H1 (cell line): ENCODE measurements at regions not wholly inside any gene's neighbourhood (a gene's known extent, or its start where the extent isn't known, plus 50 kb on each side); places are given as distances from the start of the nearest gene placed in this dataset.

Experiments used
- CTCF ChIA-PET: fragments of 300-600 bp; sonication (Branson Sonifier 250); formaldehyde crosslinking; loops from one replicate; lab custom pipeline; 2021; ENCODE audit not compliant: partially characterized antibody; lab: Charles Lee
- POLR2A ChIA-PET: fragments of 300-600 bp; sonication (Branson Sonifier 250); formaldehyde crosslinking; loops from one replicate; lab custom pipeline; 2021; ENCODE audit warnings: inconsistent platforms; ENCODE audit not compliant: partially characterized antibody; lab: Charles Lee
- DNase-seq, 2 experiments: peaks; one replicate each; pipeline versions ENCODE4 v3.0.0 to v3.0.0-alpha.2; 2010 to 2022; ENCODE audit warnings: low spot score in 2 of 2, low read depth in 1 of 2, mixed read lengths in 1 of 2
- FAIRE-seq: peaks from 2 replicates; lab custom pipeline; 2011; peaks lifted over from hg19 to GRCh38; lab: Jason Lieb, UNC
- H2AFZ ChIP-seq: 2 replicates; pipeline ENCODE4 v1.8.1; 2012; ENCODE audit warnings: low read length, inconsistent platforms
- H2AK5ac ChIP-seq: 2 replicates; pipeline ENCODE4 v1.6.1; 2013; ENCODE audit warnings: low read depth, low read length
- H2BK120ac ChIP-seq: replicated peaks from 2 replicates; pipeline ENCODE3; 2013; ENCODE audit warnings: low read depth, low read length, inconsistent platforms
- H2BK12ac ChIP-seq: 2 replicates; pipeline ENCODE4 v1.6.1; 2013; ENCODE audit warnings: low read depth, low read length
- H2BK15ac ChIP-seq: 2 replicates; pipeline ENCODE4 v1.6.1; 2013; ENCODE audit warnings: low read length
- H2BK20ac ChIP-seq: 2 replicates; pipeline ENCODE4 v1.6.1; 2013; ENCODE audit warnings: low read length
- H2BK5ac ChIP-seq: 2 replicates; pipeline ENCODE4 v1.6.1; 2013; ENCODE audit warnings: low read depth, low read length
- H3K14ac ChIP-seq: 2 replicates; pipeline ENCODE4 v1.6.1; 2013; ENCODE audit warnings: inconsistent platforms; ENCODE audit not compliant: insufficient read length
- H3K18ac ChIP-seq: 2 replicates; pipeline ENCODE4 v1.6.1; 2013; ENCODE audit warnings: low read length; ENCODE audit errors: extremely low read depth
- H3K23ac ChIP-seq: 2 replicates; pipeline ENCODE4 v1.6.1; 2013; ENCODE audit warnings: inconsistent platforms; ENCODE audit not compliant: insufficient read length
- H3K23me2 ChIP-seq: 2 replicates; pipeline ENCODE4 v1.6.1; 2013; ENCODE audit warnings: low read depth, low read length
- H3K27ac ChIP-seq: 2 replicates; pipeline ENCODE4 v1.6.1; 2011; ENCODE audit warnings: low read depth, low read length, inconsistent platforms
- H3K27me3 ChIP-seq, 4 experiments: replicated peaks in 1 of 4; 1 replicate in 1 of 4; 2 replicates in 3 of 4; pipeline versions ENCODE4 v1.6.1 to v1.8.1; 2011 to 2013; ENCODE audit warnings: low read length in 3 of 4, mild to moderate bottlenecking in 3 of 4, inconsistent platforms in 2 of 4, mixed read lengths in 2 of 4, moderate library complexity in 1 of 4; ENCODE audit not compliant: control insufficient read depth in 3 of 4, insufficient read depth in 3 of 4; ENCODE audit errors: extremely low read depth in 1 of 4
- H3K36me3 ChIP-seq, 4 experiments: 2 replicates each; pipeline versions ENCODE4 v1.6.1 to v1.8.1; 2011 to 2013; ENCODE audit warnings: mild to moderate bottlenecking in 4 of 4, low read length in 3 of 4, moderate library complexity in 2 of 4, control low read depth in 1 of 4, inconsistent platforms in 1 of 4; ENCODE audit not compliant: insufficient read depth in 4 of 4, control insufficient read depth in 2 of 4
- H3K4ac ChIP-seq: replicated peaks from 2 replicates; pipeline ENCODE3; 2013; ENCODE audit warnings: low read length, low read depth, mixed read lengths, inconsistent platforms; ENCODE audit not compliant: insufficient read length
- H3K4me1 ChIP-seq, 4 experiments: replicated peaks in 1 of 4; 1 replicate in 1 of 4; 2 replicates in 3 of 4; pipeline versions ENCODE4 v1.6.1 to v1.8.1; 2011 to 2013; ENCODE audit warnings: low read length in 3 of 4, inconsistent platforms in 2 of 4, mixed read lengths in 1 of 4; ENCODE audit not compliant: insufficient read depth in 4 of 4, control insufficient read depth in 3 of 4
- H3K4me2 ChIP-seq, 2 experiments: 2 replicates each; pipeline versions ENCODE4 v1.6.1 to v1.8.1; 2011 to 2013; ENCODE audit warnings: low read depth in 2 of 2, low read length in 2 of 2, control low read depth in 1 of 2, inconsistent platforms in 1 of 2, mild to moderate bottlenecking in 1 of 2; ENCODE audit not compliant: insufficient read depth in 1 of 2
- H3K4me3 ChIP-seq, 4 experiments: fragments of 200-600, 300-600 bp in 1 of 4; sonication (generic), shearing (Covaris generic), sonication (Bioruptor Twin) in 1 of 4; 2 replicates each; pipeline versions ENCODE4 v1.5.1 to v1.8.1; 2011 to 2016; ENCODE audit warnings: low read length in 4 of 4, low read depth in 3 of 4, control low read depth in 2 of 4, inconsistent platforms in 2 of 4, mild to moderate bottlenecking in 2 of 4, mixed read lengths in 1 of 4, moderate library complexity in 1 of 4; ENCODE audit not compliant: insufficient read depth in 2 of 4; ENCODE audit errors: extremely low read depth in 1 of 4
- H3K56ac ChIP-seq: replicated peaks from 2 replicates; pipeline ENCODE3; 2013; ENCODE audit warnings: low read depth, mild to moderate bottlenecking, mixed read lengths, low read length, inconsistent platforms; ENCODE audit not compliant: insufficient read length
- H3K79me1 ChIP-seq: 2 replicates; pipeline ENCODE4 v1.6.1; 2013; ENCODE audit warnings: low read depth, low read length, control low read depth
- H3K79me2 ChIP-seq, 2 experiments: 2 replicates each; pipeline versions ENCODE4 v1.6.1 to v1.8.1; 2012 to 2013; ENCODE audit warnings: low read length in 2 of 2, mild to moderate bottlenecking in 2 of 2, inconsistent platforms in 1 of 2; ENCODE audit not compliant: insufficient read depth in 2 of 2, control insufficient read depth in 1 of 2
- H3K9ac ChIP-seq, 4 experiments: replicated peaks in 1 of 4; 1 replicate in 1 of 4; 2 replicates in 3 of 4; pipeline versions ENCODE4 v1.6.1 to v1.8.1; 2011 to 2013; ENCODE audit warnings: low read depth in 3 of 4, low read length in 3 of 4, control low read depth in 2 of 4, mild to moderate bottlenecking in 2 of 4, moderate library complexity in 2 of 4, inconsistent platforms in 1 of 4; ENCODE audit errors: extremely low read depth in 1 of 4
- H3K9me3 ChIP-seq, 2 experiments: 2 replicates each; pipeline versions ENCODE4 v1.6.1 to v1.8.1; 2012 to 2013; ENCODE audit warnings: mild to moderate bottlenecking in 2 of 2, moderate library complexity in 2 of 2, control low read depth in 1 of 2, inconsistent platforms in 1 of 2, low read depth in 1 of 2, low read length in 1 of 2, mixed read lengths in 1 of 2; ENCODE audit not compliant: insufficient read depth in 2 of 2
- H4K20me1 ChIP-seq, 2 experiments: replicated peaks in 1 of 2; 2 replicates each; pipeline versions ENCODE3 to v1.8.1; 2011 to 2013; ENCODE audit warnings: inconsistent platforms in 2 of 2, low read length in 2 of 2, mild to moderate bottlenecking in 1 of 2; ENCODE audit not compliant: insufficient read depth in 2 of 2, control insufficient read depth in 1 of 2
- H4K5ac ChIP-seq: 2 replicates; pipeline ENCODE4 v1.6.1; 2013; ENCODE audit warnings: low read length, low read depth, mixed read lengths, inconsistent platforms; ENCODE audit not compliant: insufficient read length
- H4K8ac ChIP-seq: 2 replicates; pipeline ENCODE4 v1.8.0; 2013; ENCODE audit warnings: mild to moderate bottlenecking, moderate library complexity, low read length, inconsistent platforms; ENCODE audit not compliant: insufficient read depth; ENCODE audit errors: extremely low read depth
- H4K91ac ChIP-seq: replicated peaks from 2 replicates; pipeline ENCODE3; 2013; ENCODE audit warnings: low read length, mixed read lengths, inconsistent platforms; ENCODE audit not compliant: insufficient read length
- ATF2 ChIP-seq: IDR thresholded peaks from 2 replicates; pipeline ENCODE4 v1.6.1; 2012; ENCODE audit warnings: low read length, inconsistent platforms
- CBX8 ChIP-seq: fragments of 300-800, 300-1000 bp; sonication (generic); IDR thresholded peaks from 2 replicates; pipeline ENCODE4 v1.7.1; 2016; ENCODE audit warnings: low read depth, low read length, borderline replicate concordance
- EGR1 ChIP-seq: IDR thresholded peaks from 2 replicates; pipeline ENCODE4 v1.6.1; 2011; ENCODE audit warnings: low read depth, low read length, borderline replicate concordance
- EP300 ChIP-seq, 2 experiments: IDR thresholded peaks; 1 replicate in 1 of 2; 2 replicates in 1 of 2; pipeline ENCODE4 v1.6.1; 2011 to 2012; ENCODE audit warnings: low read depth in 2 of 2, low read length in 2 of 2, mild to moderate bottlenecking in 2 of 2, borderline replicate concordance in 1 of 2, inconsistent platforms in 1 of 2, moderate library complexity in 1 of 2
- JUN ChIP-seq: IDR thresholded peaks from 2 replicates; pipeline ENCODE4 v1.6.1; 2011; ENCODE audit warnings: low read depth, mild to moderate bottlenecking, improper control_type of control experiment, low read length
- JUND ChIP-seq: IDR thresholded peaks from 2 replicates; pipeline ENCODE4 v1.6.1; 2011; ENCODE audit warnings: mild to moderate bottlenecking, improper control_type of control experiment, low read length
- SIN3A ChIP-seq, 2 experiments: IDR thresholded peaks in 1 of 2; conservative IDR thresholded peaks in 1 of 2; 2 replicates each; pipeline ENCODE4 v1.6.1; 2011 to 2012; ENCODE audit warnings: low read length in 2 of 2, improper control_type of control experiment in 1 of 2, low read depth in 1 of 2, mild to moderate bottlenecking in 1 of 2
- SP4 ChIP-seq: IDR thresholded peaks from 2 replicates; pipeline ENCODE4 v1.6.1; 2012; ENCODE audit warnings: low read length, inconsistent platforms
- TAF1 ChIP-seq: IDR thresholded peaks from 2 replicates; pipeline ENCODE4 v1.6.1; 2011; ENCODE audit warnings: mild to moderate bottlenecking, low read depth, low read length
- TAF7 ChIP-seq: optimal IDR thresholded peaks from 2 replicates; pipeline ENCODE3; 2011; ENCODE audit warnings: low read depth, mild to moderate bottlenecking, inconsistent platforms, low read length, moderate library complexity, borderline replicate concordance
- TCF12 ChIP-seq: IDR thresholded peaks from 2 replicates; pipeline ENCODE4 v1.6.1; 2011; ENCODE audit warnings: low read depth, mild to moderate bottlenecking, low read length
- USF2 ChIP-seq: IDR thresholded peaks from 2 replicates; pipeline ENCODE4 v1.6.1; 2011; ENCODE audit warnings: low read length, improper control_type of control experiment
- WGBS, 2 experiments: shearing (Covaris generic) in 1 of 2; methylation state at CpG; one replicate each; pipeline versions ENCODE4 v1.1.6 to v1.1.7; 2013 to 2015; ENCODE audit warnings: low lambda C conversion rate in 2 of 2, mixed read lengths in 2 of 2, inconsistent platforms in 1 of 2, low coverage in 1 of 2, missing lambda C conversion rate in 1 of 2; ENCODE audit not compliant: insufficient replicate concordance in 2 of 2, insufficient coverage in 1 of 2, insufficient read length in 1 of 2; ENCODE audit errors: extremely low coverage in 1 of 2, missing lambda C conversion rate in 1 of 2; 5-methylcytosine and 5-hydroxymethylcytosine counted together

- FAIRE-seq, result no peak
- TF ChIP-seq TAF7 (no peak), EGR1 (no peak), EP300 (IDR thresholded peaks at IDR 0.05; ENCODE audit: borderline replicate concordance in 1 of 2, low read depth in 2 of 2, low read length in 2 of 2) (no peak), SIN3A (conservative IDR thresholded peaks at IDR 0.05 in 1 of 2, IDR thresholded peaks at IDR 0.05 in 1 of 2; ENCODE audit: low read depth in 1 of 2, low read length in 2 of 2) (no peak), USF2 (no peak), TAF1 (no peak), JUND (no peak), CBX8 (no peak), ATF2 (no peak), TCF12 (no peak), JUN (no peak), SP4 (no peak)
These were observed 103.7 kb downstream of the NEUROD6 start for GRCh38 chr7:31236868-31237267.

More at GRCh38 chr7:31236868-31237267, 103.7 kb downstream of the NEUROD6 start:
- Histone ChIP-seq H3K56ac (no peak overlapping the region), H4K5ac (no peak overlapping the region), H3K23me2 (no peaks in the 10 kb centered on the region), H3K4me1 (peaks cover 0 to 6% (median 1%) of the 10 kb centered on the region in 4 experiments; a peak in 2 of 7 replicates), H3K27ac (no peak overlapping the region), H2AFZ (no peak overlapping the region), H2BK120ac (no peak overlapping the region), H3K4me2 (no peak overlapping the region), H3K4ac (peak overlapping the region; percentile 25), H3K9me3 (no peaks in the 10 kb centered on the region), H3K79me1 (no peaks in the 10 kb centered on the region), H3K27me3 (no peaks in the 10 kb centered on the region), H4K8ac (no peak overlapping the region), H2BK5ac (no peak overlapping the region), H4K91ac (no peak overlapping the region), H2AK5ac (no peak overlapping the region), H3K14ac (no peak overlapping the region), H3K4me3 (no peak overlapping the region), H2BK12ac (peak overlapping the region; percentile 32; the same call in 1 of the 2 replicates), H3K23ac (no peak overlapping the region), H3K79me2 (no peaks in the 10 kb centered on the region), H2BK20ac (no peak overlapping the region), H4K20me1 (no peaks in the 10 kb centered on the region), H3K18ac (no peak overlapping the region), H3K9ac (no peak overlapping the region), H3K36me3 (no peaks in the 10 kb centered on the region), H2BK15ac (no peak overlapping the region)
- 88% methylated on average over 6 of the region's 6 CpGs; no CpG with 5 or more reads in 1 of the 2 experiments for WGBS, 2 experiments
- DNase-seq, result no peak
- CTCF ChIA-PET, result interaction anchor here (0.9 to 1.5 kb wide), 3 partner anchors 10 to 102 kb away, joined by 3 to 5 read pairs (median 3); no protein-coding TSS in a partner anchor
- POLR2A ChIA-PET, result no interaction called here
